ENCODE measurements at regions not wholly inside any gene's neighbourhood (a gene's known extent, or its start where the extent isn't known, plus 50 kb on each side); places are given as distances from the start of the nearest gene placed in this dataset.
"Not testable (repeated sequence)": the region's sequence is repeated elsewhere in the genome, so short reads cannot be mapped to it uniquely, and the experiment has no call there.

GRCh38 chr2:144133936-144134665, 385.8 kb downstream of the ZEB2 start:
- intact Hi-C loops (cut with DNase I): no loop called here
- no peak for DNase-seq

- no peak for DNase-seq
- intact Hi-C loops (cut with DNase I): no loop called here
Observed at GRCh38 chr2:144132357-144132756, 387.6 kb downstream of the ZEB2 start.

GRCh38 chr2:144131042-144131441, 388.9 kb downstream of the ZEB2 start:
- DNase-seq: no peak
- intact Hi-C loops (cut with DNase I): no loop called here

- no peak for DNase-seq
- intact Hi-C loops (cut with DNase I): no loop called here
Observed at GRCh38 chr2:144130551-144130950, 389.4 kb downstream of the ZEB2 start.

- no peak for DNase-seq
- intact Hi-C loops (cut with DNase I): no loop called here
Observed at GRCh38 chr2:144128130-144128746, 391.7 kb downstream of the ZEB2 start.

GRCh38 chr2:144127693-144128092, 392.2 kb downstream of the ZEB2 start:
- intact Hi-C loops (cut with DNase I): no loop called here
- no peak for DNase-seq

- DNase-seq: no peak
- intact Hi-C loops (cut with DNase I): no loop called here
Observed at GRCh38 chr2:144126302-144126701, 393.6 kb downstream of the ZEB2 start.

GRCh38 chr2:144125751-144126150, 394.2 kb downstream of the ZEB2 start:
- intact Hi-C loops (cut with DNase I): no loop called here
- no peak for DNase-seq

GRCh38 chr2:144124882-144125281, 395.0 kb downstream of the ZEB2 start:
- DNase-seq: no peak

GRCh38 chr2:144120487-144120886, 399.4 kb downstream of the ZEB2 start:
- no peak for DNase-seq
- intact Hi-C loops (cut with DNase I): no loop called here

More at GRCh38 chr2:144124882-144125281, 395.0 kb downstream of the ZEB2 start:
- intact Hi-C loops (cut with DNase I): no loop called here

- intact Hi-C loops (cut with DNase I): no loop called here
- no peak for DNase-seq
Observed at GRCh38 chr2:144117086-144117485, 402.8 kb downstream of the ZEB2 start.

GRCh38 chr2:144115739-144116291, 404.1 kb downstream of the ZEB2 start:
- DNase-seq: no peak

GRCh38 chr2:144114760-144115159, 405.2 kb downstream of the ZEB2 start:
- no peak for DNase-seq
- intact Hi-C loops (cut with DNase I): no loop called here

More at GRCh38 chr2:144115739-144116291, 404.1 kb downstream of the ZEB2 start:
- intact Hi-C loops (cut with DNase I): no loop called here

GRCh38 chr2:144111437-144111836, 408.5 kb downstream of the ZEB2 start:
- DNase-seq: no peak
- intact Hi-C loops (cut with DNase I): no loop called here

- DNase-seq; intact Hi-C loops (cut with DNase I): not testable (repeated sequence)
Observed at GRCh38 chr2:144106104-144106503, 413.8 kb downstream of the ZEB2 start.

- no peak for DNase-seq
- intact Hi-C loops (cut with DNase I): no loop called here
Observed at GRCh38 chr2:144102386-144102785, 417.5 kb downstream of the ZEB2 start.

- DNase-seq: no peak
- intact Hi-C loops (cut with DNase I): no loop called here
Observed at GRCh38 chr2:144099780-144100377, 420.0 kb downstream of the ZEB2 start.

GRCh38 chr2:144099340-144099739, 420.6 kb downstream of the ZEB2 start:
- intact Hi-C loops (cut with DNase I): no loop called here
- no peak for DNase-seq

- DNase-seq: no peak
- intact Hi-C loops (cut with DNase I): no loop called here
Observed at GRCh38 chr2:144097440-144098225, 422.3 kb downstream of the ZEB2 start.

GRCh38 chr2:144096531-144096930, 423.4 kb downstream of the ZEB2 start:
- no peak for DNase-seq
- intact Hi-C loops (cut with DNase I): no loop called here

Measured in posterior cingulate gyrus (tissue), 11 donors.